H9 (cell line): ENCODE measurements at regions not wholly inside any gene's neighbourhood (a gene's known extent, or its start where the extent isn't known, plus 50 kb on each side); places are given as distances from the start of the nearest gene placed in this dataset.

Source experiments
- DNase-seq: peaks from one replicate; pipeline ENCODE4 v3.0.0-alpha.2; 2017
- H2AFZ ChIP-seq: one replicate; pipeline ENCODE4 v1.6.1; 2013; ENCODE audit warnings: mild to moderate bottlenecking, low read length, control low read depth, moderate library complexity
- H2AK5ac ChIP-seq: 2 replicates; pipeline ENCODE4 v1.6.1; 2013; ENCODE audit warnings: low read length, control low read depth, mixed read lengths; ENCODE audit not compliant: insufficient read length
- H2BK120ac ChIP-seq: one replicate; pipeline ENCODE4 v1.6.1; 2013; ENCODE audit warnings: low read depth, mild to moderate bottlenecking, low read length, control low read depth, inconsistent platforms; ENCODE audit not compliant: poor library complexity, severe bottlenecking
- H2BK12ac ChIP-seq: 2 replicates; pipeline ENCODE4 v1.6.1; 2013; ENCODE audit warnings: low read length, control low read depth, mixed read lengths, low read depth; ENCODE audit not compliant: insufficient read length
- H2BK15ac ChIP-seq: 2 replicates; pipeline ENCODE4 v1.6.1; 2013; ENCODE audit warnings: low read depth, low read length, control low read depth
- H2BK20ac ChIP-seq: one replicate; pipeline ENCODE4 v1.6.1; 2013; ENCODE audit warnings: low read depth, mild to moderate bottlenecking, low read length, control low read depth, inconsistent platforms; ENCODE audit not compliant: poor library complexity, severe bottlenecking
- H2BK5ac ChIP-seq: 2 replicates; pipeline ENCODE4 v1.6.1; 2013; ENCODE audit warnings: low read length, control low read depth, mixed read lengths; ENCODE audit not compliant: insufficient read length
- H3K14ac ChIP-seq: 2 replicates; pipeline ENCODE4 v1.6.1; 2013; ENCODE audit warnings: low read length, control low read depth; ENCODE audit not compliant: insufficient read depth
- H3K18ac ChIP-seq: 2 replicates; pipeline ENCODE4 v1.6.1; 2013; ENCODE audit warnings: low read depth, mild to moderate bottlenecking, mixed read lengths, low read length, control low read depth; ENCODE audit not compliant: insufficient read length
- H3K23ac ChIP-seq: 2 replicates; pipeline ENCODE4 v1.6.1; 2013; ENCODE audit warnings: low read length, control low read depth, mixed read lengths, low read depth; ENCODE audit not compliant: insufficient read length
- H3K23me2 ChIP-seq: 2 replicates; pipeline ENCODE4 v1.6.1; 2013; ENCODE audit warnings: low read depth, mild to moderate bottlenecking, mixed read lengths, low read length, control low read depth; ENCODE audit not compliant: insufficient read length, poor library complexity, severe bottlenecking
- H3K27ac ChIP-seq: 2 replicates; pipeline ENCODE4 v1.5.1; 2013; ENCODE audit warnings: low read length, control low read depth, mixed read lengths, low read depth; ENCODE audit not compliant: insufficient read length
- H3K27me3 ChIP-seq: 2 replicates; pipeline ENCODE4 v1.6.1; 2013; ENCODE audit warnings: low read length, control low read depth, inconsistent platforms; ENCODE audit not compliant: insufficient read depth
- H3K4ac ChIP-seq: 2 replicates; pipeline ENCODE4 v1.6.1; 2013; ENCODE audit warnings: low read depth, mild to moderate bottlenecking, control low read depth, inconsistent platforms, low read length, moderate library complexity
- H3K4me1 ChIP-seq: 2 replicates; pipeline ENCODE4 v1.6.1; 2013; ENCODE audit warnings: low read length, control low read depth, inconsistent platforms; ENCODE audit not compliant: insufficient read depth
- H3K4me2 ChIP-seq: 2 replicates; pipeline ENCODE4 v1.6.1; 2013; ENCODE audit warnings: low read length, control low read depth, mixed read lengths; ENCODE audit not compliant: insufficient read length, insufficient read depth
- H3K56ac ChIP-seq: 2 replicates; pipeline ENCODE4 v1.6.1; 2013; ENCODE audit warnings: low read depth, mild to moderate bottlenecking, mixed read lengths, low read length, control low read depth; ENCODE audit not compliant: insufficient read length
- H3K79me1 ChIP-seq: 2 replicates; pipeline ENCODE4 v1.6.1; 2013; ENCODE audit warnings: low read depth, mild to moderate bottlenecking, moderate library complexity, low read length, control low read depth, inconsistent platforms; ENCODE audit not compliant: insufficient read depth, poor library complexity, severe bottlenecking
- H3K79me2 ChIP-seq: 2 replicates; pipeline ENCODE4 v1.6.1; 2013; ENCODE audit warnings: low read length, control low read depth, inconsistent platforms; ENCODE audit not compliant: insufficient read depth
- H3K9ac ChIP-seq: 2 replicates; pipeline ENCODE4 v1.6.1; 2013; ENCODE audit warnings: low read length, control low read depth, mixed read lengths; ENCODE audit not compliant: insufficient read length; ENCODE audit errors: extremely low read depth
- H3K9me3 ChIP-seq: one replicate; pipeline ENCODE4 v1.6.1; 2013; ENCODE audit warnings: low read depth, low read length, inconsistent platforms; ENCODE audit not compliant: control insufficient read depth
- H3T11ph ChIP-seq: one replicate; pipeline ENCODE4 v1.6.1; 2013; ENCODE audit warnings: mild to moderate bottlenecking, low read length, control low read depth, inconsistent platforms
- H4K20me1 ChIP-seq: one replicate; pipeline ENCODE4 v1.6.1; 2013; ENCODE audit not compliant: control insufficient read depth, insufficient read length, insufficient read depth
- H4K5ac ChIP-seq: 2 replicates; pipeline ENCODE4 v1.6.1; 2013; ENCODE audit warnings: low read depth, mild to moderate bottlenecking, mixed read lengths, low read length, control low read depth; ENCODE audit not compliant: insufficient read length
- H4K8ac ChIP-seq: replicated peaks from 2 replicates; pipeline ENCODE4 v1.6.1; 2013; ENCODE audit warnings: low read length, control low read depth, mixed read lengths, low read depth; ENCODE audit not compliant: insufficient read length
- H4K91ac ChIP-seq: 2 replicates; pipeline ENCODE4 v1.6.1; 2013; ENCODE audit warnings: low read depth, mild to moderate bottlenecking, moderate library complexity, mixed read lengths, low read length, control low read depth; ENCODE audit not compliant: insufficient read length
- H3K27ac Mint-ChIP-seq, 3 experiments: 2 replicates in 2 of 3; 3 replicates in 1 of 3; pipeline ENCODE4 v1.8.0; 2020 to 2021; ENCODE audit warnings: mixed read lengths in 3 of 3, mild to moderate bottlenecking in 1 of 3, moderate library complexity in 1 of 3
- H3K27me3 Mint-ChIP-seq: 2 replicates; pipeline ENCODE4 v1.8.0; 2021; ENCODE audit warnings: low read depth, mild to moderate bottlenecking, moderate library complexity, mixed read lengths
- H3K36me3 Mint-ChIP-seq, 3 experiments: 2 replicates in 2 of 3; 3 replicates in 1 of 3; pipeline ENCODE4 v1.8.0; 2020 to 2021; ENCODE audit warnings: low read depth in 3 of 3, mixed read lengths in 3 of 3; ENCODE audit not compliant: insufficient read depth in 1 of 3
- H3K4me1 Mint-ChIP-seq, 2 experiments: 2 replicates each; pipeline ENCODE4 v1.8.0; 2020; ENCODE audit warnings: mixed read lengths in 2 of 2
- H3K4me3 Mint-ChIP-seq, 2 experiments: 2 replicates in 1 of 2; 3 replicates in 1 of 2; pipeline ENCODE4 v1.8.0; 2020 to 2021; ENCODE audit warnings: mild to moderate bottlenecking in 2 of 2, mixed read lengths in 2 of 2, moderate library complexity in 1 of 2
- H3K9me3 Mint-ChIP-seq, 2 experiments: 2 replicates in 1 of 2; 3 replicates in 1 of 2; pipeline ENCODE4 v1.8.0; 2020; ENCODE audit warnings: mild to moderate bottlenecking in 2 of 2, mixed read lengths in 2 of 2, moderate library complexity in 1 of 2
- CTCF ChIP-seq: fragments of 200-600 bp; sonication (generic); conservative IDR thresholded peaks from 3 replicates; pipeline ENCODE4 v1.8.0; 2021; ENCODE audit warnings: antibody characterized with exemption, mild to moderate bottlenecking
- WGBS: extraction: QIAGEN DNeasy Blood & Tissue Kit; methylation state at CpG from one replicate; pipeline ENCODE4 v1.1.7; 2013; ENCODE audit warnings: missing lambda C conversion rate, low lambda C conversion rate, mixed read lengths; ENCODE audit not compliant: insufficient read length; ENCODE audit errors: extremely low coverage; 5-methylcytosine and 5-hydroxymethylcytosine counted together

DNA sequence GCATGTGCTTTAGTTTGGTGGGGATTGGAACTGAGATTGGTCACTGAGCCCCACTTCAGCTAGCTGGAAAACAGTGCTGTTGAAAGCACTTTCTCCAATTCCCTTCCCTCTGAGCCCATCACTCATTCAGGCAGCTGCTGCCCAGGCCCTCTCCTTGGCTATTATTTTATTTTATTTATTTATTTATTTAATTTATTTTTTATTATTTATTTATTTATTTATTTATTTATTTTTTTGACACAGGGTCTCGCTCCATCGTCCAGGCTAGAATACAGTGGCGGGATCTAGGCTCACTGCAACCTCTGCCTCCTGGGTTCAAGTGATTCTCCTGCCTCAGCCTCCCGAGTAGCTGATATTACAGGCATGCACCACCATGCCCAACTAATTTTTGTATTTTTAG, 51.8 kb upstream of the RBPJ start:
- Mint-ChIP-seq H3K27ac (no peak overlapping the region; a peak in 1 of 7 replicates), H3K9me3 (no peaks in the 10 kb centered on the region), H3K36me3 (no peaks in the 10 kb centered on the region), H3K4me3 (no peak overlapping the region), H3K4me1 (peaks cover 25 to 30% of the 10 kb centered on the region in 2 experiments), H3K27me3 (no peaks in the 10 kb centered on the region; the same call in 1 of the 2 replicates)
- Histone ChIP-seq H3K23me2 (no peaks in the 10 kb centered on the region), H2BK15ac (no peak overlapping the region; the same call in 1 of the 2 replicates), H2BK5ac (no peak overlapping the region), H3K4ac (no peak overlapping the region), H3K4me1 (peaks cover 3% of the 10 kb centered on the region), H3K9ac (no peak overlapping the region), H2AK5ac (no peak overlapping the region), H3T11ph (no peak overlapping the region), H2BK12ac (no peak overlapping the region), H3K4me2 (no peak overlapping the region), H2BK120ac (no peak overlapping the region), H2BK20ac (no peak overlapping the region), H3K9me3 (no peaks in the 10 kb centered on the region), H4K20me1 (no peaks in the 10 kb centered on the region), H3K56ac (no peak overlapping the region), H3K27ac (no peak overlapping the region), H4K5ac (no peak overlapping the region), H2AFZ (no peak overlapping the region), H3K79me1 (no peaks in the 10 kb centered on the region), H4K8ac (no peak overlapping the region), H3K23ac (no peak overlapping the region), H3K79me2 (no peaks in the 10 kb centered on the region), H3K18ac (no peak overlapping the region), H3K14ac (no peak overlapping the region), H3K27me3 (no peaks in the 10 kb centered on the region), H4K91ac (no peak overlapping the region)
- WGBS = no CpG with 5 or more reads among the region's 4 CpGs
- DNase-seq = no peak
- TF ChIP-seq CTCF = no peak
